Neural progenitor cell (in vitro differentiated cells): ENCODE measurements at regions not wholly inside any gene's neighbourhood (a gene's known extent, or its start where the extent isn't known, plus 50 kb on each side); places are given as distances from the start of the nearest gene placed in this dataset.

ENCODE experiments used
- EZH2 ChIP-seq: fragments of 200-600 bp; sonication (generic); IDR thresholded peaks from 2 replicates; pipeline ENCODE4 v1.6.1; 2017; ENCODE audit warnings: antibody characterized with exemption, mild to moderate bottlenecking, moderate library complexity
- TF ChIP-seq, protein P1 (sequence below): fragments of 200-600 bp; sonication (generic); IDR thresholded peaks from 2 replicates; pipeline ENCODE4 v1.5.1; 2017; ENCODE audit warnings: antibody characterized with exemption, mild to moderate bottlenecking

DNA sequence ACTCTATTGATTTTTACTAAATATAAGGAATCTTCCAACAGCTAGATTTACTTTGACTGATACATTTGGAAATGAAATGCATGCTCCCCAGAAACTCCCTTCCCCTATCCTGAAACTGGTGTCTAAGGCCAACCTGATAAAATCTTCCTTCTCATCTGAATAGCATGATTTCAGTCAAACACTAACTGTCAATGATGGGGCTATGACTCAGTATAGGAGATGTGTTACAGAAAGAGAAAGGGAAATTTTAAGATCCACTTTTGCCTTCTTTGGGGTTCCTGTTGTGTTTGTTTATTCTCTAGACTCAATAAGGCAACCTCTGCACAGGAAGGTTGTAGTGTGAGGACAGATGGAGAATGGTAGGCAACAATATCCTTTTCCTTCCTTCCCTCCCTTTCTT, 160.7 kb downstream of the MOSPD2 start:
- TF ChIP-seq, protein P1, sequence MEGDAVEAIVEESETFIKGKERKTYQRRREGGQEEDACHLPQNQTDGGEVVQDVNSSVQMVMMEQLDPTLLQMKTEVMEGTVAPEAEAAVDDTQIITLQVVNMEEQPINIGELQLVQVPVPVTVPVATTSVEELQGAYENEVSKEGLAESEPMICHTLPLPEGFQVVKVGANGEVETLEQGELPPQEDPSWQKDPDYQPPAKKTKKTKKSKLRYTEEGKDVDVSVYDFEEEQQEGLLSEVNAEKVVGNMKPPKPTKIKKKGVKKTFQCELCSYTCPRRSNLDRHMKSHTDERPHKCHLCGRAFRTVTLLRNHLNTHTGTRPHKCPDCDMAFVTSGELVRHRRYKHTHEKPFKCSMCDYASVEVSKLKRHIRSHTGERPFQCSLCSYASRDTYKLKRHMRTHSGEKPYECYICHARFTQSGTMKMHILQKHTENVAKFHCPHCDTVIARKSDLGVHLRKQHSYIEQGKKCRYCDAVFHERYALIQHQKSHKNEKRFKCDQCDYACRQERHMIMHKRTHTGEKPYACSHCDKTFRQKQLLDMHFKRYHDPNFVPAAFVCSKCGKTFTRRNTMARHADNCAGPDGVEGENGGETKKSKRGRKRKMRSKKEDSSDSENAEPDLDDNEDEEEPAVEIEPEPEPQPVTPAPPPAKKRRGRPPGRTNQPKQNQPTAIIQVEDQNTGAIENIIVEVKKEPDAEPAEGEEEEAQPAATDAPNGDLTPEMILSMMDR: no peak
- no peak for TF ChIP-seq EZH2
